IPS DF 4.7 (cell line): ENCODE measurements at regions not wholly inside any gene's neighbourhood (a gene's known extent, or its start where the extent isn't known, plus 50 kb on each side); places are given as distances from the start of the nearest gene placed in this dataset.
"Not testable (repeated sequence)": the region's sequence is repeated elsewhere in the genome, so short reads cannot be mapped to it uniquely, and the experiment has no call there.

Experiments used
- DNase-seq: peaks from one replicate; pipeline ENCODE4 v3.0.0-alpha.2; 2013; ENCODE audit warnings: low spot score; ENCODE audit errors: extremely low read depth

GRCh38 chr6:66065313-66065712 is 358.3 kb upstream of the EYS start:
- no peak for DNase-seq

GRCh38 chr6:66057034-66057433 is 350.0 kb upstream of the EYS start:
- DNase-seq: no peak

GRCh38 chr6:66054967-66055366 is 347.9 kb upstream of the EYS start:
- DNase-seq: no peak

- DNase-seq: no peak
Observed at GRCh38 chr6:66051812-66052211, 344.8 kb upstream of the EYS start.

- no peak for DNase-seq
Observed at GRCh38 chr6:66048684-66049474, 341.9 kb upstream of the EYS start.

GRCh38 chr6:66032626-66033025 is 325.6 kb upstream of the EYS start:
- DNase-seq: no peak

GRCh38 chr6:66029391-66029790 is 322.4 kb upstream of the EYS start:
- no peak for DNase-seq

GRCh38 chr6:65999288-65999791 is 292.3 kb upstream of the EYS start:
- DNase-seq: no peak

GRCh38 chr6:65998544-65998943 is 291.5 kb upstream of the EYS start:
- DNase-seq: no peak

- no peak for DNase-seq
Observed at GRCh38 chr6:65997539-65997938, 290.5 kb upstream of the EYS start.

- DNase-seq: no peak
Observed at GRCh38 chr6:65996096-65996495, 289.1 kb upstream of the EYS start.

GRCh38 chr6:65989676-65990075 is 282.6 kb upstream of the EYS start:
- no peak for DNase-seq

- no peak for DNase-seq
Observed at GRCh38 chr6:65988006-65988405, 281.0 kb upstream of the EYS start.

GRCh38 chr6:65984089-65984488 is 277.1 kb upstream of the EYS start:
- DNase-seq: no peak

GRCh38 chr6:65979120-65979519 is 272.1 kb upstream of the EYS start:
- DNase-seq: no peak

GRCh38 chr6:65971252-65971651 is 264.2 kb upstream of the EYS start:
- not testable (repeated sequence) for DNase-seq

- DNase-seq: no peak
Observed at GRCh38 chr6:65964261-65964660, 257.2 kb upstream of the EYS start.

GRCh38 chr6:65955034-65955433 is 248.0 kb upstream of the EYS start:
- no peak for DNase-seq

- DNase-seq: no peak
Observed at GRCh38 chr6:65948062-65948461, 241.0 kb upstream of the EYS start.

- no peak for DNase-seq
Observed at GRCh38 chr6:65943548-65943947, 236.5 kb upstream of the EYS start.

- no peak for DNase-seq
Observed at GRCh38 chr6:65943051-65943450, 236.0 kb upstream of the EYS start.

GRCh38 chr6:65938000-65938399 is 231.0 kb upstream of the EYS start:
- DNase-seq: no peak

- no peak for DNase-seq
Observed at GRCh38 chr6:65935412-65935811, 228.4 kb upstream of the EYS start.
